Endothelial cell of umbilical vein (primary cell): ENCODE measurements at regions not wholly inside any gene's neighbourhood (a gene's known extent, or its start where the extent isn't known, plus 50 kb on each side); places are given as distances from the start of the nearest gene placed in this dataset.

Experiments
- BruUV-seq: library from RNA; stranded (reverse); fragments of 400-500 nt; replicated peaks from 2 replicates; lab custom pipeline; 2021; lab: Mats Ljungman, UMichigan
- CTCF ChIA-PET: fragments of 300-600, 350-600 bp; sonication (Branson Sonifier 250); formaldehyde crosslinking; loops from one replicate; lab custom pipeline; 2021; ENCODE audit warnings: antibody characterized with exemption, inconsistent platforms; lab: Charles Lee
- POLR2A ChIA-PET: fragments of 300-600, 350-600 bp; sonication (Branson Sonifier 250); formaldehyde crosslinking; loops from one replicate; lab custom pipeline; 2021; ENCODE audit warnings: antibody characterized with exemption, inconsistent platforms; lab: Charles Lee
- DNase-seq: peaks from one replicate; pipeline ENCODE4 v3.0.0-alpha.2; 2011; ENCODE audit warnings: low read depth, low spot score
- FAIRE-seq: peaks from 2 replicates; lab custom pipeline; 2011; peaks lifted over from hg19 to GRCh38; lab: Jason Lieb, UNC
- H2AFZ ChIP-seq: 2 replicates; pipeline ENCODE4 v1.6.0; 2012; ENCODE audit warnings: low read depth, low read length, control low read depth, inconsistent platforms
- H3K27ac ChIP-seq: 2 replicates; pipeline ENCODE4 v1.5.1; 2011; ENCODE audit warnings: low read depth, mild to moderate bottlenecking, control low read depth, low read length, moderate library complexity; ENCODE audit not compliant: insufficient read depth
- H3K27me3 ChIP-seq, 2 experiments: 2 replicates each; pipeline versions ENCODE4 v1.6.0 to v1.6.1; 2011; ENCODE audit warnings: low read length in 2 of 2, mixed read lengths in 1 of 2; ENCODE audit not compliant: control insufficient read depth in 2 of 2, insufficient read depth in 2 of 2
- H3K36me3 ChIP-seq, 2 experiments: 2 replicates in 1 of 2; 3 replicates in 1 of 2; pipeline ENCODE4 v1.5.1; 2011; ENCODE audit warnings: low read length in 2 of 2, mild to moderate bottlenecking in 1 of 2, moderate library complexity in 1 of 2; ENCODE audit not compliant: control insufficient read depth in 2 of 2, insufficient read depth in 2 of 2; ENCODE audit errors: extremely low read depth in 1 of 2
- H3K4me1 ChIP-seq: 3 replicates; pipeline ENCODE4 v1.5.1; 2011; ENCODE audit warnings: mild to moderate bottlenecking, low read length; ENCODE audit not compliant: control insufficient read depth, insufficient read depth; ENCODE audit errors: extremely low read depth
- H3K4me2 ChIP-seq: 2 replicates; pipeline ENCODE4 v1.6.1; 2011; ENCODE audit warnings: low read length, control low read depth, mixed read lengths; ENCODE audit not compliant: insufficient read depth
- H3K4me3 ChIP-seq, 3 experiments: fragments of 200-600 bp in 1 of 3; sonication (generic), shearing (Covaris generic) in 1 of 3; replicated peaks in 1 of 3; 2 replicates each; pipeline ENCODE4 v1.5.1; 2011 to 2016; ENCODE audit warnings: control low read depth in 3 of 3, low read length in 3 of 3, mild to moderate bottlenecking in 2 of 3, inconsistent platforms in 1 of 3, low read depth in 1 of 3, moderate library complexity in 1 of 3; ENCODE audit not compliant: insufficient read depth in 1 of 3
- H3K79me2 ChIP-seq: 2 replicates; pipeline ENCODE4 v1.6.0; 2012; ENCODE audit warnings: low read length, inconsistent platforms; ENCODE audit not compliant: control insufficient read depth, insufficient read depth
- H3K9ac ChIP-seq: replicated peaks from 2 replicates; pipeline ENCODE3; 2011; ENCODE audit warnings: low read length, control low read depth; ENCODE audit not compliant: insufficient read depth; ENCODE audit errors: extremely low read depth
- H3K9me1 ChIP-seq: replicated peaks from 3 replicates; pipeline ENCODE4 v1.6.0; 2011; ENCODE audit warnings: mild to moderate bottlenecking, low read length; ENCODE audit not compliant: control insufficient read depth, insufficient read depth; ENCODE audit errors: extremely low read depth
- H3K9me3 ChIP-seq: replicated peaks from 2 replicates; pipeline ENCODE4 v1.5.1; 2012; ENCODE audit warnings: low read length, inconsistent platforms; ENCODE audit not compliant: control insufficient read depth, insufficient read depth
- H4K20me1 ChIP-seq: replicated peaks from 2 replicates; pipeline ENCODE3; 2011; ENCODE audit warnings: mild to moderate bottlenecking, low read length; ENCODE audit not compliant: control insufficient read depth, insufficient read depth; ENCODE audit errors: extremely low read depth
- CTCF ChIP-seq, 2 donors: IDR thresholded peaks; 1 replicate in 1 of 2; 2 replicates in 1 of 2; pipeline ENCODE4 v1.5.1; 2011; ENCODE audit warnings: low read length in 2 of 2, mild to moderate bottlenecking in 2 of 2, moderate library complexity in 2 of 2, control low read depth in 1 of 2, inconsistent platforms in 1 of 2, low read depth in 1 of 2; ENCODE audit not compliant: insufficient read depth in 1 of 2; ENCODE audit errors: extremely low read depth in 1 of 2
- EZH2 ChIP-seq: IDR thresholded peaks from 2 replicates; pipeline ENCODE4 v1.6.1; 2012; ENCODE audit warnings: borderline replicate concordance, low read depth, mild to moderate bottlenecking, moderate library complexity, low read length, inconsistent platforms; ENCODE audit not compliant: severe bottlenecking
- FOS ChIP-seq: IDR thresholded peaks from 2 replicates; pipeline ENCODE4 v1.6.1; 2011; ENCODE audit warnings: mild to moderate bottlenecking, low read length, moderate library complexity, borderline replicate concordance; ENCODE audit not compliant: insufficient read depth
- GATA2 ChIP-seq: IDR thresholded peaks from 2 replicates; pipeline ENCODE4 v1.7.0; 2011; ENCODE audit warnings: low read depth, mild to moderate bottlenecking, moderate library complexity, mixed read lengths, low read length; ENCODE audit not compliant: insufficient read length, insufficient read depth
- JUN ChIP-seq: IDR thresholded peaks from 2 replicates; pipeline ENCODE4 v1.6.1; 2011; ENCODE audit warnings: borderline replicate concordance, low read depth; ENCODE audit not compliant: insufficient read length, insufficient read depth
- MAX ChIP-seq: IDR thresholded peaks from 2 replicates; pipeline ENCODE4 v1.6.1; 2011; ENCODE audit not compliant: insufficient read depth, insufficient read length
- MYC ChIP-seq: IDR thresholded peaks from one replicate; pipeline ENCODE4 v1.6.1; 2011; ENCODE audit warnings: mild to moderate bottlenecking, low read depth, low read length
- POLR2A ChIP-seq: IDR thresholded peaks from 2 replicates; pipeline ENCODE4 v1.6.1; 2012; ENCODE audit warnings: low read depth, mild to moderate bottlenecking, control low read depth, low read length
- POLR2AphosphoS5 ChIP-seq: IDR thresholded peaks from 2 replicates; pipeline ENCODE4 v1.6.1; 2012; ENCODE audit warnings: low read depth, mild to moderate bottlenecking, control low read depth, low read length, moderate library complexity; ENCODE audit not compliant: insufficient read depth
- dilution Hi-C: fragments of 300-500 bp; cut with MboI; formaldehyde crosslinking; loops from one replicate; pipeline ENCODE4 v1.15.0; 2019; ENCODE audit warnings: low sequenced_read_pairs; ENCODE audit not compliant: extremely low pct_ligation_motif_present
- intact Hi-C: fragments of 100-400 bp; cut with micrococcal nuclease; formaldehyde crosslinking; loops from one replicate; pipeline ENCODE4 v1.10.0; 2022

- Histone ChIP-seq H3K36me3 (no peaks in the 10 kb centered on the region), H4K20me1 (no peaks in the 10 kb centered on the region), H3K79me2 (no peaks in the 10 kb centered on the region), H3K27me3 (no peaks in the 10 kb centered on the region), H3K4me2 (no peak overlapping the region), H3K9me1 (no peaks in the 10 kb centered on the region), H3K4me1 (no peaks in the 10 kb centered on the region), H3K9me3 (peaks cover 5% of the 10 kb centered on the region), H3K4me3 (no peak overlapping the region), H3K9ac (no peak overlapping the region), H3K27ac (no peak overlapping the region), H2AFZ (no peak overlapping the region)
- BruUV-seq = no TSS peak
- intact Hi-C loops (no loop called here), dilution Hi-C loops (no loop called here)
- DNase-seq (no peak), FAIRE-seq (no peak)
- TF ChIP-seq JUN (no peak), MYC (no peak), GATA2 (no peak), POLR2A (no peak), POLR2AphosphoS5 (no peak), FOS (no peak), CTCF (IDR thresholded peaks at IDR 0.05; ENCODE audit: extremely low read depth in 1 of 2, insufficient read depth in 1 of 2, low read depth in 1 of 2, low read length in 2 of 2) (no peak), EZH2 (no peak), MAX (no peak)
- CTCF ChIA-PET = no interaction called here
- POLR2A ChIA-PET = no interaction called here
Measured at GRCh38 chr12:61311413-61311812, 948.8 kb upstream of the USP15 start.
